NT2/D1 (cell line): ENCODE measurements at regions not wholly inside any gene's neighbourhood (a gene's known extent, or its start where the extent isn't known, plus 50 kb on each side); places are given as distances from the start of the nearest gene placed in this dataset.

ENCODE experiments used
- DNase-seq: peaks from one replicate; pipeline ENCODE4 v3.0.0-alpha.2; 2011; ENCODE audit warnings: low read depth, low spot score
- H3K27me3 ChIP-seq: 2 replicates; pipeline ENCODE4 v1.6.0; 2011; ENCODE audit warnings: mild to moderate bottlenecking; ENCODE audit not compliant: insufficient read length, insufficient read depth
- H3K36me3 ChIP-seq: 2 replicates; pipeline ENCODE4 v1.6.1; 2011; ENCODE audit warnings: mild to moderate bottlenecking, low read length, mixed read lengths; ENCODE audit not compliant: insufficient read depth, insufficient read length
- H3K4me1 ChIP-seq: 2 replicates; pipeline ENCODE4 v1.5.1; 2011; ENCODE audit not compliant: insufficient read depth, insufficient read length
- H3K4me3 ChIP-seq: 2 replicates; pipeline ENCODE4 v1.5.1; 2011; ENCODE audit warnings: low read depth; ENCODE audit not compliant: insufficient read length
- H3K9ac ChIP-seq: 2 replicates; pipeline ENCODE4 v1.6.0; 2011; ENCODE audit warnings: low read depth; ENCODE audit not compliant: insufficient read length
- H3K9me3 ChIP-seq: 2 replicates; pipeline ENCODE4 v1.5.1; 2011; ENCODE audit warnings: mild to moderate bottlenecking, low read length; ENCODE audit not compliant: insufficient read depth
- SUZ12 ChIP-seq: IDR thresholded peaks from 2 replicates; pipeline ENCODE4 v1.6.1; 2011; ENCODE audit not compliant: insufficient read length, insufficient read depth; ENCODE audit errors: extremely low read depth
- YY1 ChIP-seq: IDR thresholded peaks from 2 replicates; pipeline ENCODE4 v1.6.1; 2011; ENCODE audit not compliant: insufficient read length, insufficient read depth
- ZNF274 ChIP-seq: IDR thresholded peaks from 2 replicates; pipeline ENCODE4 v1.6.1; 2011; ENCODE audit warnings: mild to moderate bottlenecking, low read depth, low read length

DNA sequence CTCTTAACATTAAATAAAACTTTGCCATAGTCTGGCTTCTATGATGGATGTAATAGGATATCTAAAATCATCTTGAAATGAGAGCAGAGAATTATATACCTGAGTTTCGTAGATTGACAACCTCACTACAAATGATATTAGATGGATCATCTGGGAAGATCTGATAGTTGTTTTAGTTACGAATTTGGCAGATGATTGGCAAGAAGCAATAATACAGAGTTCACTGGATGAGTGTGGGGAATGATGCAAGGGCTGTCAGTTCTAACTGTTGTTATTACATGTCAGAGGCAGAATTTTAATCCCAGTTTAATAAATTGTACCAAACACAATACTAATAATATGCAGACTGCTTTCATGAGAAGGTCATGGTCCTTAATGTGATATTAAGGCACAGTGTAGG lies 585.2 kb downstream of the TRAM1L1 start:
- no peak overlapping the region for H3K4me3 ChIP-seq
- no peaks in the 10 kb centered on the region for H3K27me3 ChIP-seq
- no peak for TF ChIP-seq ZNF274
- H3K4me1 ChIP-seq, result no peaks in the 10 kb centered on the region
- no peak for DNase-seq
- no peak overlapping the region for H3K9ac ChIP-seq
- H3K36me3 ChIP-seq, result no peaks in the 10 kb centered on the region
- no peaks in the 10 kb centered on the region for H3K9me3 ChIP-seq

DNA sequence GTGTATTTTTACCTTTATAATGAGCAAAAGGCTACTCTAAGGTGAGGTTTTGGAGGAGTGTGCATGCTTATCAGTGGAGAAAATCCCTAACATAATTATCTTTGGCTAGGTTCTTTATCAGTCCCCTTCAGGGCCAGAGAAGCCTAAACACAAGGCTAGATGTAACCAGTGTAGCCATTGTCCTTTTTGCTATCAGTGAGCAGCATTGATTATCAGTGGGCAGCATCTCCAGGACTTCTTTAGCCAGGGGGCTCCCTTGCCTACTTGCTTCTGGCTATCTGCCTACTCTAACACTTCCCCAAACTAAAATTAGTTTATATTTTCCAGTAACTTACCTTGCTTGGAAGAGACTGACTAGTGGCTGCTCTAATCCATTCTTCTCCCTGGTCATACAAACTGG lies 595.6 kb downstream of the TRAM1L1 start:
- TF ChIP-seq SUZ12 (no peak), ZNF274 (no peak), YY1 (no peak)
- no peaks in the 10 kb centered on the region for H3K9me3 ChIP-seq
- H3K9ac ChIP-seq, result no peak overlapping the region
- no peaks in the 10 kb centered on the region for H3K36me3 ChIP-seq
- DNase-seq, result no peak
- no peak overlapping the region for H3K4me3 ChIP-seq
- no peaks in the 10 kb centered on the region for H3K27me3 ChIP-seq
- H3K4me1 ChIP-seq, result no peaks in the 10 kb centered on the region

DNA sequence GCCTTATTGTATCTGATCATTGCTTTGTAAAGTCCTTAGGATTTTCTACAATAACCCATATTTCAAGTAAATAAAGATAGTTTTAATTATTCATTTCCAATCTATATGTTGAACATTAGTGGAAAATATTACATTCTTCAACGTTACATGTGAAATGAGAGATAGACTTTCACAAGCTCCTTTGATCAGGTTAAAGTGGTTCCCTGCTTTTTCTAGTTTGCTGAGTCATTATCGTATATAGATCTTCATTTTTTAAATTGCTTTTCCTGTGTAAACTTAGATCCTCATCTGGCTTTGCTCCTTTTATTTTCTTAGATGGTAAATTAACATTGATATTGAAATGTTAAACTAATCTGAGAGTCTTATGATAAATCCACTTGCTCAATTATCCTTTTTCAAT lies 599.0 kb downstream of the TRAM1L1 start:
- Histone ChIP-seq H3K4me1 (no peaks in the 10 kb centered on the region), H3K9ac (no peak overlapping the region), H3K27me3 (no peaks in the 10 kb centered on the region), H3K36me3 (no peaks in the 10 kb centered on the region), H3K4me3 (no peak overlapping the region), H3K9me3 (no peaks in the 10 kb centered on the region)
- no peak for TF ChIP-seq ZNF274
- TF ChIP-seq SUZ12, result no peak
- no peak for TF ChIP-seq YY1
- DNase-seq, result no peak

DNA sequence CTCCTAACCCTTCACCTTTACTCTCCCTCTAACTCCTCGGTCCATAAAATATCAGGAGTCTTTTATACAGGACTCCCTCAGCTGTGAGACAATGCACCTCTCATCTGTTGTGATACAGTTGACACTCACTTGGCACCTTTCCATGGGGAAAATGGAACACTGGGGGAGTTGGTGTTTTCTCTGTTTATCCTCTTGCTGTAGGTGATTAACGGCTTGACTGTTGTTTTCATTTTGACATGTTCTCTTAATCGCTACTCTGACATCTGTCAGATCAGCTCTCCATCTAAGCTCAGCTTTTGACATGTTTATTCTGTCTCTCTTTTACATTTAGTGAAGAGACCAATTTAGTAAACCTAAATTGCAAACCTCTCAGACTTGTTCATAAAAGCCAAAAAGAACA lies 604.8 kb downstream of the TRAM1L1 start:
- H3K9ac ChIP-seq, result no peak overlapping the region
- H3K27me3 ChIP-seq, result no peaks in the 10 kb centered on the region
- TF ChIP-seq YY1 (no peak), ZNF274 (no peak), SUZ12 (no peak)
- no peak for DNase-seq
- H3K4me3 ChIP-seq, result no peak overlapping the region
- no peaks in the 10 kb centered on the region for H3K36me3 ChIP-seq
- H3K4me1 ChIP-seq, result no peaks in the 10 kb centered on the region
- 0 out of 2 replicates have a peak, but pooled peaks cover 11% of the 10 kb centered on the region for H3K9me3 ChIP-seq

DNA sequence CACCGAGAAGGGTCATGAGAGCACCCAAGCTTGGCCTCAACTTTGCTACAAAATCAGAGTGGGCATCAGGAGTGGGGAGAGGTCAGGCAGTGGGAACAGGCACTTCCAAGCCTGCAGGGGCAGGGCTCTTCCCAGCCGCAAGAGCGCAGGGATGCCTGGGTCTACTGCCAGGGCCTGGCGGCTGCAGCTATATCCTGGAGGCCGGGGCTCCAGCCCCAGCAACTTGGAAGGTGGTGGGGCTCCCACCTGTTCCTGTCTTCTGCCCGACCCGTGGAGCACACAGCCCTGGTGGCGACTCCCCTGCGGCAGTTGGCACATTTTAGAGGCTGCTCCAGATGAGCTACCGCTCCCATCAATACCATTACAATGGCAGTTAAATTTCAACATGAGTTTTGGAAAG lies 607.0 kb downstream of the TRAM1L1 start:
- H3K9me3 ChIP-seq, result 0 out of 2 replicates have a peak, but pooled peaks cover 11% of the 10 kb centered on the region
- no peaks in the 10 kb centered on the region for H3K4me1 ChIP-seq
- H3K9ac ChIP-seq, result no peak overlapping the region
- no peaks in the 10 kb centered on the region for H3K27me3 ChIP-seq
- no peaks in the 10 kb centered on the region for H3K36me3 ChIP-seq
- no peak for TF ChIP-seq YY1
- TF ChIP-seq SUZ12, result no peak
- TF ChIP-seq ZNF274, result no peak
- DNase-seq, result no peak
- H3K4me3 ChIP-seq, result no peak overlapping the region

DNA sequence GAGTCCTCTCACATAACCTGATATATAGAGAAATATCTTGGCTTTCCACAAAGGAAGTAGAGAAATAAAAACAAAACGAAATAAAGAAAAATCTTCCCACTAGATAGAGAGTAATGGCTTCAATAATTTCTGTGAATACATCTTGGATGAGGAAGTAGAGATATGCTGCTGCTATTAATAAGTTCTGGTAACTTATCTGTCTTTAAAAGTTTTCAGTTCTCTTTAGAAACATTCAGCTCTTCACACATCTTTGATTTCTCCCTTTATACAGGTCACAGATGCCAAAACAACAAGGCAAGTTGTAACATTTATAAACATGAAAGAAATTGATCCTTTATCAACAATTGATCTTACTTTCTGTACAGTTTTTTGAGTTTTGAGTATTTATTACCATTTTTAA lies 615.8 kb downstream of the TRAM1L1 start:
- H3K36me3 ChIP-seq, result no peaks in the 10 kb centered on the region
- TF ChIP-seq YY1 (no peak), ZNF274 (no peak), SUZ12 (no peak)
- H3K4me1 ChIP-seq, result no peaks in the 10 kb centered on the region
- no peaks in the 10 kb centered on the region for H3K9me3 ChIP-seq
- DNase-seq, result no peak
- no peaks in the 10 kb centered on the region for H3K27me3 ChIP-seq
- H3K4me3 ChIP-seq, result no peak overlapping the region
- H3K9ac ChIP-seq, result no peak overlapping the region

DNA sequence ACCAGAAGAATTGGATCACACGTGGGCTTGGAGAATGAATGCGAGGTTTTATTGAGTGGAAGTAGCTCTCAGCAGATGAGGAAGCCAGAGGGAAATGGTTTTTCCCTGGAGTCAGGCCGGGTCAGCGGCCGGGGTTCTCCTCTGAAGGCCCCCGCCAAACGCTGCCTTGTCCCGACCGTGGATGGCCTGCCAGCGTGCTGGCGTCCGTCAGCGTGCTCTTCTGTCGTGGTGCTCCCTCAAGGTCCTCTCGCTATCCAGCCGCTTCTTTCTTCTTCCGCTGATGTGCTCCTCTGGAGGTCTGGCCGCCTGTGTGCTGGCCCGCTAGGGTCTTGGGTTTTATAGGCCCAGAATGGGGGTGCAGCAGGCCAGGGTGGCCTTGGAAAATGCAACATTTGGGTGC lies 632.2 kb downstream of the TRAM1L1 start:
- no peak for TF ChIP-seq SUZ12
- H3K9ac ChIP-seq, result no peak overlapping the region

DNA sequence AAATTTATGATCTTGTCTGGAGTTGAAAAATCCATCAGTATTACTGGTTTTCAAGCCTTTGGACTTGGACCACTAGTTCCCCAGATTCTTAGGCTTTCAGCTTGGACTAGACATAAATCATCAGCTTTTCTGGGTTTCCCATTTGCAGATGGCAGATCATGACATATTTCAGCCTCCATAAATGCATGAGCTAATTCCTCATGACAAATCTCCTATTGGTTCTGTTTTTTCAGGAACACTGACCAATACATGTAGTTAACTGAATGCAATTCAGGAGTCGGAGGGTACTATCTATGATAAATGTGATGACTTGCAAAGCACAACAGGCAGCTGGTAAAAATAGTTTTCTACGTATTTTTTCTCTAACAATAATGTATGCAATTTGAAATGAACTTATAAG lies 635.6 kb downstream of the TRAM1L1 start:
- H3K9ac ChIP-seq, result no peak overlapping the region
- DNase-seq, result no peak
- no peaks in the 10 kb centered on the region for H3K4me1 ChIP-seq
- H3K4me3 ChIP-seq, result no peak overlapping the region
- TF ChIP-seq SUZ12 (no peak), ZNF274 (no peak), YY1 (no peak)
- H3K27me3 ChIP-seq, result no peaks in the 10 kb centered on the region
- no peaks in the 10 kb centered on the region for H3K36me3 ChIP-seq
- H3K9me3 ChIP-seq, result no peaks in the 10 kb centered on the region

More for the DNA sequence above, 632.2 kb downstream of the TRAM1L1 start:
- Histone ChIP-seq H3K4me3 (no peak overlapping the region), H3K36me3 (no peaks in the 10 kb centered on the region), H3K27me3 (no peaks in the 10 kb centered on the region), H3K4me1 (no peaks in the 10 kb centered on the region), H3K9me3 (no peaks in the 10 kb centered on the region)
- no peak for DNase-seq
